ENCODE measurements at regions not wholly inside any gene's neighbourhood (a gene's known extent, or its start where the extent isn't known, plus 50 kb on each side); places are given as distances from the start of the nearest gene placed in this dataset.

DNA sequence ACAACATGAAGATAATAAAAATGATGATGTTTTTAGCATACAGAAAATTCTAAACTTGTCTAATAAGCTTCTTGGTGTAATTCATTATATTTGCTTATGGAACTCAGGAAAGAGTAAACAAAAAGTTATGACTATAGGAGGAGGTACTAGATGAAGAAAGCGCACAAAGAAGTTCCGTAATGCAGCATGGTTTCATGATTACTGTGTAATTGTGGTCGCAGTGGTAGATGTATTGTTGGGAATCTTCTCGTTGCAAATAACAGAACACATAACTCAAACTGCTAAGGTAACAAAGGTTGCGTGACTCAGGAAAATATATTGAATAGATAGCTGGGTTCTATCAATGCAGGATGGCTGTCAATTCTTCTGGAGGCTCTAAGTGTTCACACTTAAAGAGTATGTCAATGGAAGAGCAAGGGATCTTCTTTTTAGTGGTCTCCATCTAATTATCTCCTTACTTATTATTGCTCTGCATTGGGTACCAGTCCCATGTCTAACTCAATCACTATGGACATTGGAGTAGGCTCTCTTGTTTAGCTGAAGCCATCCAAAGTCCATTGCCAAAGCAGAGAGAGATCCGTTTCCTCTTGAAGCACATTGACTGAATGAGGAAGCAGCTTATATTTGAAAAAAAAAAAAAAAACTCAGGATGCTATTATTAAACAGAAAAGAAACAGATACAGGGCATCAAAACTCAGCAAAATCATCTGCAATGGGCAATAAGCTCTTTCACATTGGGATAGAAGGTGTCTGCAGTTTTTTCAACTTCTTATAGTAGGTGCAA is 283.4 kb upstream of the ATP2B1 start:
- peak; percentile 11 for DNase-seq (ENCODE audit: extremely low read depth, insufficient read length)

DNA sequence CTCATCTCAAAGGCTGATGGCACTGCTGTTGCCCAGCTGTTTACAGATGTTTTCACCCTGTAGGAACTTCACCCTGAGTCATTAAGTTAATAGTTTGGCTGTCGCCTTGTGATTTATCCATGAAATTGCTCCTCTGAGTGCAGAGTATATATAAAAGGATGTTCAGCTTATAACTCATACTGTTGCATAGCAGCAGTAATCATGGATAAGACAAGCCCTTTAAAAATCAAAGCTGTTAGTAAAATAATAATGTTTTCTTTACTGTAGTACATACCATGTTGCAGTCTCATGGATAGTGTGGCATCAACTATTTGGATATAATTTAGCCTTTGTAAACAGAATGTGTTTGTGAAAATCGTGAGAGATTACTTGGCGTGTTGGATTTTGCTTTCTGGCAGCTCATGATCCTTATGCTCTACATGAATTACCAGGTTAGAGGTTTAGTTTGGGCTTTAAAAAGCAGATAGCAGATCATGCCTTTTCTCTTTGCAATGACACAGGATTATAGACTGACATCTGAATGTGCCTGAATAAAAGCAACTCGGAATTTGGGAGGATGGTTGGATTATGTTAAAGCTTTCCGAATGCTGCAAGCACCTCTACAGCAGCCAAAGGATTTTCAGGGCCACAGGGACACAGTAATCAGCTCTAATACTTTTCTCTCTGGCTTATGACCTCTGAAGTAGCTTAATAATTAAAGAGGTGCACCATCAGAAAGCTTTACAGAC is 279.7 kb upstream of the ATP2B1 start:
- H3K4me3 ChIP-seq (replicated peaks; ENCODE audit: low read depth, low read length): no peak overlapping the region
- DNase-seq (ENCODE audit: extremely low read depth, insufficient read length): no peak
- no peaks in the 10 kb centered on the region for H3K27me3 ChIP-seq (replicated peaks; ENCODE audit: control insufficient read depth, insufficient read depth, low read length)
- TF ChIP-seq, protein P1, sequence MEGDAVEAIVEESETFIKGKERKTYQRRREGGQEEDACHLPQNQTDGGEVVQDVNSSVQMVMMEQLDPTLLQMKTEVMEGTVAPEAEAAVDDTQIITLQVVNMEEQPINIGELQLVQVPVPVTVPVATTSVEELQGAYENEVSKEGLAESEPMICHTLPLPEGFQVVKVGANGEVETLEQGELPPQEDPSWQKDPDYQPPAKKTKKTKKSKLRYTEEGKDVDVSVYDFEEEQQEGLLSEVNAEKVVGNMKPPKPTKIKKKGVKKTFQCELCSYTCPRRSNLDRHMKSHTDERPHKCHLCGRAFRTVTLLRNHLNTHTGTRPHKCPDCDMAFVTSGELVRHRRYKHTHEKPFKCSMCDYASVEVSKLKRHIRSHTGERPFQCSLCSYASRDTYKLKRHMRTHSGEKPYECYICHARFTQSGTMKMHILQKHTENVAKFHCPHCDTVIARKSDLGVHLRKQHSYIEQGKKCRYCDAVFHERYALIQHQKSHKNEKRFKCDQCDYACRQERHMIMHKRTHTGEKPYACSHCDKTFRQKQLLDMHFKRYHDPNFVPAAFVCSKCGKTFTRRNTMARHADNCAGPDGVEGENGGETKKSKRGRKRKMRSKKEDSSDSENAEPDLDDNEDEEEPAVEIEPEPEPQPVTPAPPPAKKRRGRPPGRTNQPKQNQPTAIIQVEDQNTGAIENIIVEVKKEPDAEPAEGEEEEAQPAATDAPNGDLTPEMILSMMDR (IDR thresholded peaks at IDR 0.05; ENCODE audit: insufficient read depth, low read length, poor library complexity, severe bottlenecking): no peak
- no peaks in the 10 kb centered on the region for H3K36me3 ChIP-seq (ENCODE audit: control insufficient read depth, insufficient read depth, low read length)

More for the DNA sequence above, 283.4 kb upstream of the ATP2B1 start:
- TF ChIP-seq, protein P1 (IDR thresholded peaks at IDR 0.05; ENCODE audit: insufficient read depth, low read length, poor library complexity, severe bottlenecking): no peak
- no peaks in the 10 kb centered on the region for H3K27me3 ChIP-seq (replicated peaks; ENCODE audit: control insufficient read depth, insufficient read depth, low read length)
- no peak overlapping the region for H3K4me3 ChIP-seq (replicated peaks; ENCODE audit: low read depth, low read length)
- no peaks in the 10 kb centered on the region for H3K36me3 ChIP-seq (ENCODE audit: control insufficient read depth, insufficient read depth, low read length)

DNA sequence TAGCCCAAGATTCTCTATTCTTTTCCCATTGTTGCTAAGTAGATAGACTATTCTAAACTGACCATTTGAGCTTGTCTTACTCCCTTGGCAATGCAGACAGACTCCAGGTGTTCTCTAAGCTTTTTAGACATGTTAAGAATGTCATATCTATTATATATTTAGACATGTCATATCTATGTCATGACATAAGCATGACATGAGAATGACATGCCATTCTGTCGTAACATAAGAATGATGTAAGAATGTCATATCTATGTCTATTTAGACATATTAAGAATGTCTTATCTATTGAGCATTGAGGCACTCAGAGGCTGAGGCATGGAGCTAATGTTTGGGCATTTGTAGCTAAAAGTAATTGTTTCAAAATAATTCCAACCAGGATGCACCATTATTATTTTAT is 277.3 kb upstream of the ATP2B1 start:
- no peak for DNase-seq (ENCODE audit: extremely low read depth, insufficient read length)
- TF ChIP-seq, protein P1 (IDR thresholded peaks at IDR 0.05; ENCODE audit: insufficient read depth, low read length, poor library complexity, severe bottlenecking): no peak
- H3K4me3 ChIP-seq (replicated peaks; ENCODE audit: low read depth, low read length): no peak overlapping the region
- no peaks in the 10 kb centered on the region for H3K36me3 ChIP-seq (ENCODE audit: control insufficient read depth, insufficient read depth, low read length)
- H3K27me3 ChIP-seq (replicated peaks; ENCODE audit: control insufficient read depth, insufficient read depth, low read length): no peaks in the 10 kb centered on the region

GRCh38 chr12:89984846-89985245 is 276.2 kb upstream of the ATP2B1 start:
- H3K27me3 ChIP-seq (replicated peaks; ENCODE audit: control insufficient read depth, insufficient read depth, low read length): no peaks in the 10 kb centered on the region
- H3K36me3 ChIP-seq (ENCODE audit: control insufficient read depth, insufficient read depth, low read length): no peaks in the 10 kb centered on the region
- no peak for DNase-seq (ENCODE audit: extremely low read depth, insufficient read length)
- TF ChIP-seq, protein P1 (IDR thresholded peaks at IDR 0.05; ENCODE audit: insufficient read depth, low read length, poor library complexity, severe bottlenecking): no peak
- no peak overlapping the region for H3K4me3 ChIP-seq (replicated peaks; ENCODE audit: low read depth, low read length)

DNA sequence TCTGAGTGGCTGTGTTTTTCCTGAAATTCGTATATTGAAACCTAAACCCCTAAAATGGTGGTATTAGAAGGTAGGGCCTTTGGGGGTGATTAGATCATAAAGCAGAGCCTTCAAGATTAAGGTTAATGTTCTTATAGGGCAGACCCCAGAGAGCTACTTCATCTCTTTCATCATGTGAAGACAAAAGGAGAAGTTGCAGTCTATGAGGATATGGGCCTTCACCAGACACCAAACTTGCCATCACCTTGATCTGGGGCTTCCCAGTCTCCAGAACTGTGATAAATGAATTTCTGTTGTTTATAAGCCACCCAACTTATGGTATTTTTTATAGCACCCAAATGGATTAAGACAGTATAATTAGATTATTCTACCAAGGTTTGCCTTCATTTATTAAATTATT is 275.0 kb upstream of the ATP2B1 start:
- TF ChIP-seq, protein P1 (IDR thresholded peaks at IDR 0.05; ENCODE audit: insufficient read depth, low read length, poor library complexity, severe bottlenecking): no peak
- H3K36me3 ChIP-seq (ENCODE audit: control insufficient read depth, insufficient read depth, low read length): no peaks in the 10 kb centered on the region
- no peak overlapping the region for H3K4me3 ChIP-seq (replicated peaks; ENCODE audit: low read depth, low read length)
- H3K27me3 ChIP-seq (replicated peaks; ENCODE audit: control insufficient read depth, insufficient read depth, low read length): no peaks in the 10 kb centered on the region
- no peak for DNase-seq (ENCODE audit: extremely low read depth, insufficient read length)
